Gastrocnemius medialis (tissue), 4 donors: ENCODE measurements at regions not wholly inside any gene's neighbourhood (a gene's known extent, or its start where the extent isn't known, plus 50 kb on each side); places are given as distances from the start of the nearest gene placed in this dataset.

Source experiments
- CTCF ChIP-seq, 5 experiments: fragments of 450-650 bp in 3 of 5; fragments of 200-600 bp in 2 of 5; sonication (generic) in 2 of 5; IDR thresholded peaks in 4 of 5; conservative IDR thresholded peaks in 1 of 5; 1 replicate in 4 of 5; 2 replicates in 1 of 5; pipeline ENCODE4 v1.5.1; 2016 to 2019; ENCODE audit warnings: antibody characterized with exemption in 5 of 5, mild to moderate bottlenecking in 3 of 5, moderate library complexity in 3 of 5
- POLR2A ChIP-seq, 2 donors: fragments of 450-650 bp; IDR thresholded peaks; one replicate each; pipeline ENCODE4 v1.6.1; 2017; ENCODE audit warnings: antibody characterized with exemption in 2 of 2, mild to moderate bottlenecking in 2 of 2, moderate library complexity in 2 of 2

DNA sequence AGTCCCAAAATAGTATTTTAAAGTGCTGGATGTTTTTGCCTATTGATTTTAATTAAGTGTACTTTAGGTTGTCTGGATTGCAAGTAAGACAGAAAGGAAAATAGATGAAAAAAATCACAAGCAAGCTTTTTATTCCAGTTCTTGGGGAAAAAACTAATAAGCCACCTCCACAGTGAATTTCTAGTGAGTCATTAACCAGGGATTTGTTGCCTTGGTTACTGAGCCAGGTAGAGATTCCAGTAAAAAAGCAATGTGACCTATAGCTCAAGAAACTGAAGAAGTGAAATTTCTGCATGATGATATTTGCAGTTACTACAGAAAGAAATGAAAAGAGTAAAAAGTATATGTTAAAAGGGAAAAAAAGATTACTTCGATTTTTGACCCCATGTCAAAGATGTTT lies 160.6 kb downstream of the METTL4 start:
- TF ChIP-seq CTCF (IDR thresholded peaks at IDR 0.05 in 4 of 5, conservative IDR thresholded peaks at IDR 0.05 in 1 of 5) (no peak), POLR2A (IDR thresholded peaks at IDR 0.05) (no peak)
